GM12878 (cell line): ENCODE measurements at regions not wholly inside any gene's neighbourhood (a gene's known extent, or its start where the extent isn't known, plus 50 kb on each side); places are given as distances from the start of the nearest gene placed in this dataset.

Experiments used
- ATAC-seq: fragments of 200-7000 bp; cut with Tn5 transposase; 3 replicates; pipeline ENCODE4 v1.9.1; 2020; ENCODE audit warnings: mild to moderate bottlenecking, moderate library complexity
- BruUV-seq: library from RNA; stranded (reverse); fragments of 400-500 nt; replicated peaks from 2 replicates; lab custom pipeline; 2021; lab: Mats Ljungman, UMichigan
- CTCF ChIA-PET: fragments of 300-600 bp; sonication (Branson Sonifier 250); formaldehyde crosslinking; extraction: SDS; loops from one replicate; lab custom pipeline; 2021; ENCODE audit warnings: inconsistent platforms; lab: Yijun Ruan, JAX
- POLR2A ChIA-PET: fragments of 350-600 bp; formaldehyde crosslinking; extraction: SDS; loops from one replicate; lab custom pipeline; 2021; ENCODE audit warnings: inconsistent platforms; lab: Charles Lee
- RAD21 ChIA-PET: fragments of 300-600 bp; sonication (Branson Sonifier 250); formaldehyde crosslinking; loops from one replicate; lab custom pipeline; 2023; ENCODE audit warnings: antibody characterized with exemption; ENCODE audit not compliant: unreplicated experiment; lab: Charles Lee
- SMC1A ChIA-PET: fragments of 300-600 bp; sonication (Branson Sonifier 250); formaldehyde crosslinking; loops from one replicate; lab custom pipeline; 2023; ENCODE audit not compliant: unreplicated experiment, uncharacterized antibody; lab: Charles Lee
- DNase-seq: peaks from one replicate; pipeline ENCODE4 v3.0.0-alpha.2; 2011; ENCODE audit warnings: low read depth, low spot score
- FAIRE-seq: peaks from 3 replicates; lab custom pipeline; 2011; peaks lifted over from hg19 to GRCh38; lab: Jason Lieb, UNC
- H2AFZ ChIP-seq: 2 replicates; pipeline ENCODE4 v1.6.0; 2011; ENCODE audit warnings: low read depth, low read length, control low read depth; ENCODE audit not compliant: control insufficient read depth
- H3K27ac ChIP-seq: 2 replicates; pipeline ENCODE4 v1.5.1; 2011; ENCODE audit warnings: control low read depth; ENCODE audit not compliant: control insufficient read depth, insufficient read depth
- H3K27me3 ChIP-seq, 2 experiments: replicated peaks in 1 of 2; 2 replicates each; pipeline versions ENCODE4 v1.6.0 to v1.6.1; 2011; ENCODE audit warnings: low read length in 1 of 2; ENCODE audit not compliant: control insufficient read depth in 2 of 2, insufficient read depth in 2 of 2
- H3K36me3 ChIP-seq, 2 experiments: 2 replicates each; pipeline ENCODE4 v1.5.1; 2011; ENCODE audit warnings: low read length in 1 of 2; ENCODE audit not compliant: control insufficient read depth in 2 of 2, insufficient read depth in 2 of 2
- H3K4me1 ChIP-seq: 2 replicates; pipeline ENCODE4 v1.6.1; 2011; ENCODE audit warnings: mild to moderate bottlenecking, low read length, moderate library complexity, mixed read lengths; ENCODE audit not compliant: control insufficient read depth, insufficient read depth
- H3K4me2 ChIP-seq: 2 replicates; pipeline ENCODE4 v1.6.0; 2011; ENCODE audit warnings: control low read depth; ENCODE audit not compliant: control insufficient read depth, insufficient read depth
- H3K4me3 ChIP-seq: fragments of 200-600 bp; sonication (generic); 2 replicates; pipeline ENCODE4 v1.5.1; 2016
- H3K79me2 ChIP-seq: 2 replicates; pipeline ENCODE4 v1.6.0; 2011; ENCODE audit warnings: low read length; ENCODE audit not compliant: control insufficient read depth, insufficient read depth
- H3K9ac ChIP-seq: 2 replicates; pipeline ENCODE4 v1.8.0; 2011; ENCODE audit warnings: low read length, control low read depth, mixed read lengths; ENCODE audit not compliant: control insufficient read depth, insufficient read depth
- H3K9me3 ChIP-seq: replicated peaks from 3 replicates; pipeline ENCODE4 v1.5.1; 2011; ENCODE audit warnings: mild to moderate bottlenecking, low read length; ENCODE audit not compliant: control insufficient read depth, insufficient read depth
- H4K20me1 ChIP-seq: 2 replicates; pipeline ENCODE4 v1.6.0; 2011; ENCODE audit not compliant: control insufficient read depth, insufficient read depth
- ASH2L ChIP-seq: fragments of 300-600, 200-600 bp; sonication (generic); IDR thresholded peaks from 2 replicates; pipeline ENCODE4 v1.6.1; 2017; ENCODE audit warnings: low read depth, mild to moderate bottlenecking, borderline replicate concordance
- CBFB ChIP-seq: IDR thresholded peaks from 2 replicates; pipeline ENCODE4 v1.6.1; 2016; ENCODE audit warnings: antibody characterized with exemption, low read depth
- HCFC1 ChIP-seq: fragments of 150-350 bp; IDR thresholded peaks from 2 replicates; pipeline ENCODE4 v1.6.1; 2014; ENCODE audit warnings: low read length
- IRF4 ChIP-seq: IDR thresholded peaks from 2 replicates; pipeline ENCODE4 v1.6.1; 2011; ENCODE audit warnings: low read depth, low read length
- MEF2B ChIP-seq: fragments of 450-650 bp; IDR thresholded peaks from 2 replicates; pipeline ENCODE4 v1.6.1; 2018; ENCODE audit warnings: mild to moderate bottlenecking, moderate library complexity; ENCODE audit not compliant: partially characterized antibody, poor library complexity, severe bottlenecking
- NFYB ChIP-seq: IDR thresholded peaks from 2 replicates; pipeline ENCODE4 v1.6.1; 2011; ENCODE audit warnings: low read depth, mild to moderate bottlenecking, low read length, improper control_type of control experiment, moderate library complexity; ENCODE audit not compliant: insufficient read depth
- NR2C1 ChIP-seq: fragments of 450-650 bp; IDR thresholded peaks from 2 replicates; pipeline ENCODE4 v1.6.1; 2017; ENCODE audit warnings: antibody characterized with exemption, mild to moderate bottlenecking, moderate library complexity
- SMAD1 ChIP-seq: fragments of 450-650 bp; IDR thresholded peaks from 2 replicates; pipeline ENCODE4 v1.6.1; 2018; ENCODE audit warnings: mild to moderate bottlenecking, low read depth; ENCODE audit not compliant: partially characterized antibody
- TAF1 ChIP-seq: IDR thresholded peaks from 2 replicates; pipeline ENCODE4 v1.6.1; 2011; ENCODE audit warnings: mild to moderate bottlenecking, low read depth, low read length, borderline replicate concordance
- ZBED1 ChIP-seq: IDR thresholded peaks from 2 replicates; pipeline ENCODE4 v1.6.1; 2016; ENCODE audit warnings: borderline replicate concordance
- ZSCAN29 ChIP-seq: fragments of 450-650 bp; IDR thresholded peaks from 2 replicates; pipeline ENCODE4 v1.6.1; 2017; ENCODE audit warnings: mild to moderate bottlenecking, moderate library complexity
- WGBS: methylation state at CpG from one replicate; pipeline ENCODE4 v1.1.6; 2016; ENCODE audit warnings: low lambda C conversion rate; ENCODE audit not compliant: insufficient replicate concordance, insufficient coverage; ENCODE audit errors: missing lambda C conversion rate; 5-methylcytosine and 5-hydroxymethylcytosine counted together
- in situ Hi-C: fragments of 300-500 bp; cut with MboI; formaldehyde crosslinking; loops from 9 replicates; pipeline ENCODE4 v1.14.3; 2018; ENCODE audit warnings: mixed read lengths
- intact Hi-C: fragments of 100-400 bp; cut with micrococcal nuclease; formaldehyde crosslinking; loops from one replicate; pipeline ENCODE4 v1.14.2; 2022; ENCODE audit not compliant: unreplicated experiment
- TF ChIP-seq, protein P1 (sequence below): IDR thresholded peaks from 2 replicates; pipeline ENCODE4 v1.6.1; 2011; ENCODE audit warnings: mild to moderate bottlenecking, low read depth, low read length, moderate library complexity; ENCODE audit not compliant: insufficient replicate concordance
- TF ChIP-seq, protein P2 (sequence below): IDR thresholded peaks from 2 replicates; pipeline ENCODE4 v1.6.1; 2012; ENCODE audit warnings: low read depth, low read length, improper control_type of control experiment
- TF ChIP-seq, protein P3 (sequence below): fragments of 450-650 bp; IDR thresholded peaks from 2 replicates; pipeline ENCODE4 v1.6.1; 2017; ENCODE audit warnings: mild to moderate bottlenecking
- TF ChIP-seq, protein P4 (sequence below): fragments of 450-650 bp; IDR thresholded peaks from 2 replicates; pipeline ENCODE4 v1.6.1; 2017; ENCODE audit warnings: antibody characterized with exemption, mild to moderate bottlenecking, moderate library complexity

DNA sequence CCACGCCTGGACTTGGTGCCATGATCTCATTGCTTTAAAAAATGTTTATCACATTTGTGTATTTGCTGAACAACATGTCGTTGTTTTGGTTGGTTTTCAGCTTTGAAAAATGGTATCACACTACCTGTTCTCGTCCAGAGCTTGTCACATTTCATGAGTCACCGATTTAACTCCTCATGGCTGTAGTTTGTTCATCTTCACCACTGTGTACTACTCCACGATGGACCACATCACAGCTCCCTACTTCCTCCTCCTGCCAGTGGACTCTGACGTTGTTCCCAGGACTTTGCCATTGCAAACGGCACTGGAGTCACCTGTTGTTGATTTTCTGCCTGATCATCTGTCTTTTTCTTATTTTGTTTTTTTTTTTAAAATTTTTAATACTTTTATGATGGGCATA, 157.7 kb downstream of the ERMARD start (continued):
- TF ChIP-seq, protein P1, sequence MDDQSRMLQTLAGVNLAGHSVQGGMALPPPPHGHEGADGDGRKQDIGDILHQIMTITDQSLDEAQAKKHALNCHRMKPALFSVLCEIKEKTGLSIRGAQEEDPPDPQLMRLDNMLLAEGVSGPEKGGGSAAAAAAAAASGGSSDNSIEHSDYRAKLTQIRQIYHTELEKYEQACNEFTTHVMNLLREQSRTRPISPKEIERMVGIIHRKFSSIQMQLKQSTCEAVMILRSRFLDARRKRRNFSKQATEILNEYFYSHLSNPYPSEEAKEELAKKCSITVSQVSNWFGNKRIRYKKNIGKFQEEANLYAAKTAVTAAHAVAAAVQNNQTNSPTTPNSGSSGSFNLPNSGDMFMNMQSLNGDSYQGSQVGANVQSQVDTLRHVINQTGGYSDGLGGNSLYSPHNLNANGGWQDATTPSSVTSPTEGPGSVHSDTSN = no peak
- no peak for TF ChIP-seq ZBED1
- TF ChIP-seq, protein P2, sequence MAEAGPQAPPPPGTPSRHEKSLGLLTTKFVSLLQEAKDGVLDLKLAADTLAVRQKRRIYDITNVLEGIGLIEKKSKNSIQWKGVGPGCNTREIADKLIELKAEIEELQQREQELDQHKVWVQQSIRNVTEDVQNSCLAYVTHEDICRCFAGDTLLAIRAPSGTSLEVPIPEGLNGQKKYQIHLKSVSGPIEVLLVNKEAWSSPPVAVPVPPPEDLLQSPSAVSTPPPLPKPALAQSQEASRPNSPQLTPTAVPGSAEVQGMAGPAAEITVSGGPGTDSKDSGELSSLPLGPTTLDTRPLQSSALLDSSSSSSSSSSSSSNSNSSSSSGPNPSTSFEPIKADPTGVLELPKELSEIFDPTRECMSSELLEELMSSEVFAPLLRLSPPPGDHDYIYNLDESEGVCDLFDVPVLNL = no peak
- TF ChIP-seq, protein P3, sequence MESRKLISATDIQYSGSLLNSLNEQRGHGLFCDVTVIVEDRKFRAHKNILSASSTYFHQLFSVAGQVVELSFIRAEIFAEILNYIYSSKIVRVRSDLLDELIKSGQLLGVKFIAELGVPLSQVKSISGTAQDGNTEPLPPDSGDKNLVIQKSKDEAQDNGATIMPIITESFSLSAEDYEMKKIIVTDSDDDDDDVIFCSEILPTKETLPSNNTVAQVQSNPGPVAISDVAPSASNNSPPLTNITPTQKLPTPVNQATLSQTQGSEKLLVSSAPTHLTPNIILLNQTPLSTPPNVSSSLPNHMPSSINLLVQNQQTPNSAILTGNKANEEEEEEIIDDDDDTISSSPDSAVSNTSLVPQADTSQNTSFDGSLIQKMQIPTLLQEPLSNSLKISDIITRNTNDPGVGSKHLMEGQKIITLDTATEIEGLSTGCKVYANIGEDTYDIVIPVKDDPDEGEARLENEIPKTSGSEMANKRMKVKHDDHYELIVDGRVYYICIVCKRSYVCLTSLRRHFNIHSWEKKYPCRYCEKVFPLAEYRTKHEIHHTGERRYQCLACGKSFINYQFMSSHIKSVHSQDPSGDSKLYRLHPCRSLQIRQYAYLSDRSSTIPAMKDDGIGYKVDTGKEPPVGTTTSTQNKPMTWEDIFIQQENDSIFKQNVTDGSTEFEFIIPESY = no peak

DNA sequence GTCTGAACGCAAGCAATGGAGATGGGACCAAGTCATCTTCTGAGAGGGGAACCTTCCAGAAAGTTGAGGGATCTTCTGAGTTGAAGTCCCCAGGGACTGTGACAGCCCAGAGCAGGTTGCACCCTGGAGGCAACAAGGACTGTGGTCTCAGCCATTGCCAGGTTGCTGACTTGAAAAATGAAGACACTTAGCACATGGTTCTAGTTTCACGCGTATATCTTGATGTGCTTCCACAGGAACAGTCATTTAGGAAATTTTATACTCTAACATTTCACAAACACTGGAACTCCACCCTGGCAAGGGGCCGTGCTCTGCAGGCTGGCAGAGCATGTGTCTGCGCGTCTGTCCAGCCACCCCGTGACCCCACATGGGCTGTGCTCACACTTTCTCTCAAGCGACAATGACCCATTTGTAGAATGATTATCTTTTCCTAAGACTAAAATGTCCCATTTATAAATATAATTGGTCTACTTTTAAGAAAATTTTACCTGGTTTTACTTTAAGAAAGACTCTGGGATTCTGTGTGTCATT, 157.0 kb downstream of the ERMARD start:
- Histone ChIP-seq H4K20me1 (no peaks in the 10 kb centered on the region), H3K27ac (no peak overlapping the region), H3K9me3 (no peaks in the 10 kb centered on the region; the same call in 2 of the 3 replicates), H3K27me3 (no peaks in the 10 kb centered on the region), H3K4me2 (no peak overlapping the region), H3K79me2 (no peaks in the 10 kb centered on the region), H3K4me3 (no peak overlapping the region), H3K4me1 (no peaks in the 10 kb centered on the region), H2AFZ (no peak overlapping the region)
- POLR2A ChIA-PET = no interaction called here
- WGBS = 67% methylated on average over 8 of the region's 8 CpGs
- in situ Hi-C loops = no loop called here
- FAIRE-seq = no peak
- no peak for ATAC-seq
- CTCF ChIA-PET = no interaction called here
- no peak for DNase-seq
- SMC1A ChIA-PET = no interaction called here
- no peak for TF ChIP-seq SMAD1
- no peak for TF ChIP-seq NR2C1
- no peak for TF ChIP-seq IRF4
- no peak for TF ChIP-seq HCFC1
- no peak for TF ChIP-seq ZSCAN29
- TF ChIP-seq NFYB = no peak
- no peak for TF ChIP-seq CBFB
- TF ChIP-seq, protein P4, sequence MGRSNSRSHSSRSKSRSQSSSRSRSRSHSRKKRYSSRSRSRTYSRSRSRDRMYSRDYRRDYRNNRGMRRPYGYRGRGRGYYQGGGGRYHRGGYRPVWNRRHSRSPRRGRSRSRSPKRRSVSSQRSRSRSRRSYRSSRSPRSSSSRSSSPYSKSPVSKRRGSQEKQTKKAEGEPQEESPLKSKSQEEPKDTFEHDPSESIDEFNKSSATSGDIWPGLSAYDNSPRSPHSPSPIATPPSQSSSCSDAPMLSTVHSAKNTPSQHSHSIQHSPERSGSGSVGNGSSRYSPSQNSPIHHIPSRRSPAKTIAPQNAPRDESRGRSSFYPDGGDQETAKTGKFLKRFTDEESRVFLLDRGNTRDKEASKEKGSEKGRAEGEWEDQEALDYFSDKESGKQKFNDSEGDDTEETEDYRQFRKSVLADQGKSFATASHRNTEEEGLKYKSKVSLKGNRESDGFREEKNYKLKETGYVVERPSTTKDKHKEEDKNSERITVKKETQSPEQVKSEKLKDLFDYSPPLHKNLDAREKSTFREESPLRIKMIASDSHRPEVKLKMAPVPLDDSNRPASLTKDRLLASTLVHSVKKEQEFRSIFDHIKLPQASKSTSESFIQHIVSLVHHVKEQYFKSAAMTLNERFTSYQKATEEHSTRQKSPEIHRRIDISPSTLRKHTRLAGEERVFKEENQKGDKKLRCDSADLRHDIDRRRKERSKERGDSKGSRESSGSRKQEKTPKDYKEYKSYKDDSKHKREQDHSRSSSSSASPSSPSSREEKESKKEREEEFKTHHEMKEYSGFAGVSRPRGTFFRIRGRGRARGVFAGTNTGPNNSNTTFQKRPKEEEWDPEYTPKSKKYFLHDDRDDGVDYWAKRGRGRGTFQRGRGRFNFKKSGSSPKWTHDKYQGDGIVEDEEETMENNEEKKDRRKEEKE = no peak
- TF ChIP-seq ASH2L = no peak
- no peak for TF ChIP-seq MEF2B
- TF ChIP-seq TAF1 = no peak
- TF ChIP-seq, all 136 proteins: peak for 0
- H3K9ac ChIP-seq = no peak overlapping the region
- RAD21 ChIA-PET = no interaction called here
- BruUV-seq = no TSS peak
- H3K36me3 ChIP-seq = no peaks in the 10 kb centered on the region
- intact Hi-C loops = no loop called here
